ENCODE measurements at regions not wholly inside any gene's neighbourhood (a gene's known extent, or its start where the extent isn't known, plus 50 kb on each side); places are given as distances from the start of the nearest gene placed in this dataset.
A peak's percentile ranks its signal among the peaks of the same experiment; 100 is the strongest.

GRCh38 chr14:98816195-98816594, 455.8 kb downstream of the BCL11B start:
- no peaks in the 10 kb centered on the region for H3K36me3 ChIP-seq
- intact Hi-C loops (cut with DNase I): no loop called here
- 91 to 99% methylated on average over 8 of the region's 8 CpGs for WGBS, 2 donors
- no peaks in the 10 kb centered on the region for H3K9me3 ChIP-seq
- no peak overlapping the region for H3K27ac ChIP-seq
- H3K27me3 ChIP-seq: no peaks in the 10 kb centered on the region
- H3K4me1 ChIP-seq: peaks cover 9 to 11% of the 10 kb centered on the region in 2 donors
- H3K4me3 ChIP-seq (replicated peaks in 1 of 3): no peak overlapping the region
- DNase-seq: no peak
- TF ChIP-seq POLR2A (IDR thresholded peaks at IDR 0.05): no peak
- TF ChIP-seq, protein P1, sequence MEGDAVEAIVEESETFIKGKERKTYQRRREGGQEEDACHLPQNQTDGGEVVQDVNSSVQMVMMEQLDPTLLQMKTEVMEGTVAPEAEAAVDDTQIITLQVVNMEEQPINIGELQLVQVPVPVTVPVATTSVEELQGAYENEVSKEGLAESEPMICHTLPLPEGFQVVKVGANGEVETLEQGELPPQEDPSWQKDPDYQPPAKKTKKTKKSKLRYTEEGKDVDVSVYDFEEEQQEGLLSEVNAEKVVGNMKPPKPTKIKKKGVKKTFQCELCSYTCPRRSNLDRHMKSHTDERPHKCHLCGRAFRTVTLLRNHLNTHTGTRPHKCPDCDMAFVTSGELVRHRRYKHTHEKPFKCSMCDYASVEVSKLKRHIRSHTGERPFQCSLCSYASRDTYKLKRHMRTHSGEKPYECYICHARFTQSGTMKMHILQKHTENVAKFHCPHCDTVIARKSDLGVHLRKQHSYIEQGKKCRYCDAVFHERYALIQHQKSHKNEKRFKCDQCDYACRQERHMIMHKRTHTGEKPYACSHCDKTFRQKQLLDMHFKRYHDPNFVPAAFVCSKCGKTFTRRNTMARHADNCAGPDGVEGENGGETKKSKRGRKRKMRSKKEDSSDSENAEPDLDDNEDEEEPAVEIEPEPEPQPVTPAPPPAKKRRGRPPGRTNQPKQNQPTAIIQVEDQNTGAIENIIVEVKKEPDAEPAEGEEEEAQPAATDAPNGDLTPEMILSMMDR (IDR thresholded peaks at IDR 0.05): no peak

GRCh38 chr14:98816720-98817119, 455.3 kb downstream of the BCL11B start:
- H3K36me3 ChIP-seq: no peaks in the 10 kb centered on the region
- no peak for DNase-seq
- WGBS, 2 donors: 82 to 88% methylated on average over 7 of the region's 7 CpGs

DNA sequence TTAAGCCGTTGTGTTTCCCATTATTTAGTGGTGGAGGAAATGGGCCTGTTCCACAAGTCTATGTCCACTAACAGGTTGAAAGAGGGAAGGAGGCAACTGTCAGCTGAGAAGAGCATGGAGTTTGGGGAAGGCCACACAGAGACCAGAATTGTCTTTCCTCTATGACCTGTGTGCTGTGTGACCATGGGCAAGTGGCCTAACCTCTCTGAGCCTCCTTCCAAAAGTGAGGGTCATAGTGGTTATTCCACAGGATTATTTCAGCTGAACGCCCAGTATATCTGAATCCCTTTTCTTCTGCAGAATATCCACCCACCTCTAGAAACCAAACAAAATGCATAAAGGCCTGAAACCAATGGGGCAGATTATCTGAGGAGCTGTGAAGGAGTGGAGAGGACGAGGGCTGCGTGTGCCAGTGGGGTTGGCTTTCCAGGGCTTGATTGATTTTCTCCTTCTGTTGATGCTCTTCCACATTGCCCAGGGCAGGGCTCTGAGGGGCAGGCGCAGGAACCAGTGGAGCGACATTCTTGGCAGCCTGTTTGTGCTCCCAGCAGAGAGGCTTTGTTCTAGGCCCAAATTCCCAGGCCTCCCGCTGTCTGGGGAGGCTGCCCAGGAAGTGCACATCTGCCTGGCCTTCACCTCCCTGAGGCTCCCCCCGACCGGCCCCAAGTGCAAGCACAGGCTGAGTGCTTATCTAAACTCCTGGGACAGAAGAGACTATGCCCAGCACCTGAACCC, 452.7 kb downstream of the BCL11B start:
- WGBS, 2 donors: 43 to 51% methylated on average over 7 to 9 of the region's 9 CpGs
- TF ChIP-seq, protein P1 (IDR thresholded peaks at IDR 0.05): no peak
- Histone ChIP-seq H3K27me3 (no peaks in the 10 kb centered on the region), H3K36me3 (no peaks in the 10 kb centered on the region), H3K27ac (peak overlapping the region; percentile 3 to 71 (median 41)), H3K4me3 (replicated peaks in 1 of 3) (no peak overlapping the region), H3K9me3 (no peaks in the 10 kb centered on the region), H3K4me1 (peaks cover 9 to 11% of the 10 kb centered on the region in 2 donors)
- intact Hi-C loops (cut with DNase I): no loop called here
- DNase-seq: peak; percentile 78 to 85

More at GRCh38 chr14:98816720-98817119, 455.3 kb downstream of the BCL11B start:
- intact Hi-C loops (cut with DNase I): no loop called here
- Histone ChIP-seq H3K4me1 (peaks cover 9 to 11% of the 10 kb centered on the region in 2 donors), H3K4me3 (replicated peaks in 1 of 3) (no peak overlapping the region), H3K9me3 (no peaks in the 10 kb centered on the region), H3K27me3 (no peaks in the 10 kb centered on the region), H3K27ac (no peak overlapping the region)
- no peak for TF ChIP-seq POLR2A (IDR thresholded peaks at IDR 0.05)

- Histone ChIP-seq H3K4me3 (replicated peaks in 1 of 3) (no peak overlapping the region), H3K4me1 (peaks cover 9 to 11% of the 10 kb centered on the region in 2 donors), H3K27ac (peak overlapping the region; percentile 3 to 71 (median 41)), H3K27me3 (no peaks in the 10 kb centered on the region), H3K36me3 (no peaks in the 10 kb centered on the region), H3K9me3 (no peaks in the 10 kb centered on the region)
- 33 to 42% methylated on average over 2 of the region's 2 CpGs for WGBS, 2 donors
- intact Hi-C loops (cut with DNase I): no loop called here
- TF ChIP-seq POLR2A (IDR thresholded peaks at IDR 0.05): no peak
- TF ChIP-seq, protein P1 (IDR thresholded peaks at IDR 0.05): no peak
- peak; percentile 52 for DNase-seq
Measured at GRCh38 chr14:98819867-98820206, 452.2 kb downstream of the BCL11B start.

DNA sequence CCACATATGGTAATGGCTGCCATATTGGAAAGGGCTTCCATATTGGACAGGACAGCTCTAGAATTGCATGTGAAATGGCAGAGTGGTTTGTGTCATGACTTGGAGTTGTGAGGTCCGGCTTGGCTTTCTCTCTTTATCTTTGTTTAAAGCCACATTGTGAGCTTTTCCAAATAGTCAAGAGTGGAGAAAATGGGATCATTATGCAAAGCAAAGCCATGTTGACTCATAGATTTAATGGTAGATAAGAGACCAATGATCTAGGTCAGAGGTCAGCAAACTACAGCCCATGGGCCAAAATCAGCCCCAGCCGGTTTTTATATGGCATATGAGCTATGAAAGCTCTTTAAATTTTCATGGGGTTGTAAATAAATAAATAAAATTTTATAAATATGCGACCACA, 449.1 kb downstream of the BCL11B start:
- H3K4me1 ChIP-seq: peaks cover 9 to 11% of the 10 kb centered on the region in 2 donors
- H3K36me3 ChIP-seq: no peaks in the 10 kb centered on the region
- H3K9me3 ChIP-seq: no peaks in the 10 kb centered on the region
- H3K27me3 ChIP-seq: no peaks in the 10 kb centered on the region
- DNase-seq: no peak
- intact Hi-C loops (cut with DNase I): no loop called here
- no peak overlapping the region for H3K27ac ChIP-seq
- TF ChIP-seq POLR2A (IDR thresholded peaks at IDR 0.05): no peak
- TF ChIP-seq, protein P1 (IDR thresholded peaks at IDR 0.05): no peak
- no peak overlapping the region for H3K4me3 ChIP-seq (replicated peaks in 1 of 3)
- WGBS, 2 donors: 77 to 82% methylated on average over 3 of the region's 3 CpGs
